Lower lobe of right lung (tissue), 2 donors: ENCODE measurements at regions not wholly inside any gene's neighbourhood (a gene's known extent, or its start where the extent isn't known, plus 50 kb on each side); places are given as distances from the start of the nearest gene placed in this dataset.

Experiments used
- ATAC-seq, 2 donors: fragments of 200-7000 bp; cut with Tn5 transposase; one replicate each; pipeline ENCODE4 v1.9.1; 2020 to 2022; ENCODE audit warnings: mild to moderate bottlenecking in 2 of 2, moderate library complexity in 2 of 2
- DNase-seq: peaks from one replicate; pipeline ENCODE4 v3.0.0-alpha.2; 2020
- H3K27ac ChIP-seq: fragments of 200-600 bp; one replicate; pipeline ENCODE4 v1.8.0; 2022
- H3K27me3 ChIP-seq: fragments of 200-600 bp; one replicate; pipeline ENCODE4 v1.8.0; 2022; ENCODE audit warnings: low read depth
- H3K36me3 ChIP-seq: fragments of 200-600 bp; one replicate; pipeline ENCODE4 v1.8.0; 2022; ENCODE audit warnings: mild to moderate bottlenecking
- H3K4me1 ChIP-seq: fragments of 200-600 bp; one replicate; pipeline ENCODE4 v1.8.0; 2022
- H3K4me3 ChIP-seq: fragments of 200-600 bp; one replicate; pipeline ENCODE4 v1.8.0; 2022; ENCODE audit warnings: mild to moderate bottlenecking
- H3K9me3 ChIP-seq: fragments of 200-600 bp; one replicate; pipeline ENCODE4 v1.8.0; 2022
- CTCF ChIP-seq: fragments of 200-600 bp; IDR thresholded peaks from one replicate; pipeline ENCODE4 v1.8.0; 2022; ENCODE audit warnings: antibody characterized with exemption, mild to moderate bottlenecking
- intact Hi-C: fragments of 100-400 bp; cut with DNase I; formaldehyde crosslinking; loops from one replicate; pipeline ENCODE4 v1.11.0; 2022
- donor health status: DM: no; HTN: yes; CAD: no; lungs with severe emphysema.

- no peak for DNase-seq
- intact Hi-C loops: no loop called here
- no peaks in the 10 kb centered on the region for H3K36me3 ChIP-seq
- H3K27ac ChIP-seq: no peak overlapping the region
- no peak overlapping the region for H3K4me3 ChIP-seq
- TF ChIP-seq CTCF: no peak
- H3K27me3 ChIP-seq: no peaks in the 10 kb centered on the region
- no peaks in the 10 kb centered on the region for H3K9me3 ChIP-seq
- ATAC-seq: no peak
- H3K4me1 ChIP-seq: no peaks in the 10 kb centered on the region
These were observed 63.6 kb upstream of the ARHGAP24 start for GRCh38 chr4:85411386-85411785.

- TF ChIP-seq CTCF: no peak
- DNase-seq (no peak), ATAC-seq (no peak)
These were observed 60.0 kb upstream of the ARHGAP24 start for GRCh38 chr4:85414972-85415371.

GRCh38 chr4:85416094-85416493 is 58.9 kb upstream of the ARHGAP24 start:
- no peak for TF ChIP-seq CTCF
- intact Hi-C loops: no loop called here
- DNase-seq (no peak), ATAC-seq (no peak)
- H3K9me3 ChIP-seq: no peaks in the 10 kb centered on the region
- H3K4me3 ChIP-seq: no peak overlapping the region
- no peaks in the 10 kb centered on the region for H3K4me1 ChIP-seq
- no peaks in the 10 kb centered on the region for H3K36me3 ChIP-seq
- no peak overlapping the region for H3K27ac ChIP-seq
- no peaks in the 10 kb centered on the region for H3K27me3 ChIP-seq

More at GRCh38 chr4:85414972-85415371, 60.0 kb upstream of the ARHGAP24 start:
- Histone ChIP-seq H3K27ac (no peak overlapping the region), H3K4me3 (no peak overlapping the region), H3K9me3 (no peaks in the 10 kb centered on the region), H3K4me1 (no peaks in the 10 kb centered on the region), H3K36me3 (no peaks in the 10 kb centered on the region), H3K27me3 (no peaks in the 10 kb centered on the region)
- intact Hi-C loops: no loop called here

- Histone ChIP-seq H3K4me1 (no peaks in the 10 kb centered on the region), H3K27me3 (no peaks in the 10 kb centered on the region), H3K27ac (no peak overlapping the region), H3K9me3 (no peaks in the 10 kb centered on the region), H3K4me3 (no peak overlapping the region), H3K36me3 (no peaks in the 10 kb centered on the region)
- intact Hi-C loops: no loop called here
- TF ChIP-seq CTCF: no peak
- DNase-seq: no peak
- ATAC-seq: no peak
These were observed 55.8 kb upstream of the ARHGAP24 start for GRCh38 chr4:85419103-85419502.

GRCh38 chr4:85420831-85421230 is 54.1 kb upstream of the ARHGAP24 start:
- TF ChIP-seq CTCF: no peak
- no peaks in the 10 kb centered on the region for H3K27me3 ChIP-seq
- H3K36me3 ChIP-seq: no peaks in the 10 kb centered on the region
- H3K4me1 ChIP-seq: no peaks in the 10 kb centered on the region
- ATAC-seq: no peak
- no peak overlapping the region for H3K4me3 ChIP-seq
- H3K9me3 ChIP-seq: no peaks in the 10 kb centered on the region
- DNase-seq: no peak
- H3K27ac ChIP-seq: no peak overlapping the region
- intact Hi-C loops: no loop called here

- no peaks in the 10 kb centered on the region for H3K36me3 ChIP-seq
- no peaks in the 10 kb centered on the region for H3K4me1 ChIP-seq
- H3K27me3 ChIP-seq: no peaks in the 10 kb centered on the region
- ATAC-seq (no peak), DNase-seq (no peak)
- H3K4me3 ChIP-seq: no peak overlapping the region
- H3K27ac ChIP-seq: no peak overlapping the region
- TF ChIP-seq CTCF: no peak
- intact Hi-C loops: no loop called here
- H3K9me3 ChIP-seq: no peaks in the 10 kb centered on the region
These were observed 51.5 kb upstream of the ARHGAP24 start for GRCh38 chr4:85423431-85423830.
